Lung (tissue), 11 donors: ENCODE measurements at regions not wholly inside any gene's neighbourhood (a gene's known extent, or its start where the extent isn't known, plus 50 kb on each side); places are given as distances from the start of the nearest gene placed in this dataset.

ENCODE experiments used
- ATAC-seq: fragments of 200-7000 bp; cut with Tn5 transposase; one replicate; pipeline ENCODE4 v1.9.1; 2020; ENCODE audit warnings: moderate number of reproducible peaks; ENCODE audit not compliant: insufficient read depth, low FRiP score
- DNase-seq, 3 donors: peaks; one replicate each; pipeline ENCODE4 v3.0.0-alpha.2; 2013 to 2017
- H3K27ac ChIP-seq, 2 donors: one replicate each; pipeline ENCODE4 v1.5.1; 2013; ENCODE audit warnings: mild to moderate bottlenecking in 2 of 2, moderate library complexity in 2 of 2, control low read depth in 1 of 2, inconsistent platforms in 1 of 2, low read depth in 1 of 2, low read length in 1 of 2
- H3K27me3 ChIP-seq, 3 donors: one replicate each; pipeline ENCODE4 v1.5.1; 2013; ENCODE audit warnings: low read length in 2 of 3; ENCODE audit not compliant: control insufficient read depth in 3 of 3, insufficient read depth in 3 of 3
- H3K36me3 ChIP-seq, 4 donors: one replicate each; pipeline ENCODE4 v1.5.1; 2013; ENCODE audit warnings: low read length in 4 of 4, mild to moderate bottlenecking in 1 of 4, moderate library complexity in 1 of 4; ENCODE audit not compliant: control insufficient read depth in 4 of 4, insufficient read depth in 4 of 4
- H3K4me1 ChIP-seq, 5 donors: one replicate each; pipeline ENCODE4 v1.5.1; 2013; ENCODE audit warnings: low read length in 5 of 5, mild to moderate bottlenecking in 2 of 5, moderate library complexity in 1 of 5; ENCODE audit not compliant: control insufficient read depth in 5 of 5, insufficient read depth in 5 of 5
- H3K4me3 ChIP-seq: one replicate; pipeline ENCODE4 v1.5.1; 2013; ENCODE audit warnings: mild to moderate bottlenecking, control low read depth, moderate library complexity
- H3K9ac ChIP-seq, 2 donors: one replicate each; pipeline ENCODE4 v1.5.1; 2013; ENCODE audit warnings: low read length in 2 of 2, control low read depth in 1 of 2; ENCODE audit not compliant: insufficient read depth in 1 of 2
- H3K9me3 ChIP-seq, 4 donors: one replicate each; pipeline ENCODE4 v1.5.1; 2013; ENCODE audit warnings: low read length in 3 of 4, mild to moderate bottlenecking in 1 of 4, moderate library complexity in 1 of 4; ENCODE audit not compliant: control insufficient read depth in 4 of 4, insufficient read depth in 3 of 4
- CTCF ChIP-seq: IDR thresholded peaks from 2 replicates; pipeline ENCODE4 v1.5.1; 2012; ENCODE audit warnings: mild to moderate bottlenecking; ENCODE audit errors: control extremely low read depth, extremely low read depth
- WGBS, 2 donors: extraction: QIAGEN DNeasy Blood & Tissue Kit; methylation state at CpG; one replicate each; pipeline ENCODE4 v1.1.7; 2013; 5-methylcytosine and 5-hydroxymethylcytosine counted together
- donor health status: control.
- donor health status: control.
- donor health status: Bipolar disorder and iron deficiency.
- donor health status: healthy.
- donor health status: DM: yes; HTN: yes; CAD: no.

GRCh38 chr3:81913886-81914663, 152.6 kb upstream of the GBE1 start:
- DNase-seq, result no peak
- Histone ChIP-seq H3K27me3 (no peaks in the 10 kb centered on the region), H3K9me3 (no peaks in the 10 kb centered on the region), H3K36me3 (no peaks in the 10 kb centered on the region), H3K27ac (no peak overlapping the region), H3K9ac (no peak overlapping the region), H3K4me1 (no peaks in the 10 kb centered on the region), H3K4me3 (no peak overlapping the region)
- TF ChIP-seq CTCF, result no peak
- ATAC-seq, result no peak
- WGBS, 2 donors, result 88 to 93% methylated on average over 1 of the region's 1 CpG

- no peak overlapping the region for H3K27ac ChIP-seq
- H3K9ac ChIP-seq, result no peak overlapping the region
- no peak for DNase-seq
- 98% methylated on average over 2 of the region's 2 CpGs for WGBS, 2 donors
- H3K4me3 ChIP-seq, result no peak overlapping the region
- H3K27me3 ChIP-seq, result no peaks in the 10 kb centered on the region
- TF ChIP-seq CTCF, result no peak
- H3K9me3 ChIP-seq, result no peaks in the 10 kb centered on the region
- no peaks in the 10 kb centered on the region for H3K36me3 ChIP-seq
- H3K4me1 ChIP-seq, result no peaks in the 10 kb centered on the region
- no peak for ATAC-seq
These were observed 149.8 kb upstream of the GBE1 start for GRCh38 chr3:81911221-81911620.

- H3K27ac ChIP-seq, result no peak overlapping the region
- no peaks in the 10 kb centered on the region for H3K4me1 ChIP-seq
- ATAC-seq, result peak; percentile 58
- H3K4me3 ChIP-seq, result no peak overlapping the region
- H3K36me3 ChIP-seq, result no peaks in the 10 kb centered on the region
- H3K9ac ChIP-seq, result no peak overlapping the region
- peak; percentile 36 for TF ChIP-seq CTCF
- peak in 2 of 3 donors; percentile 37 to 48 for DNase-seq
- 13 to 15% methylated on average over 5 of the region's 5 CpGs for WGBS, 2 donors
- no peaks in the 10 kb centered on the region for H3K9me3 ChIP-seq
- no peaks in the 10 kb centered on the region for H3K27me3 ChIP-seq
These were observed 148.9 kb upstream of the GBE1 start for GRCh38 chr3:81910244-81910852.
